GM08714 (cell line): ENCODE measurements at regions not wholly inside any gene's neighbourhood (a gene's known extent, or its start where the extent isn't known, plus 50 kb on each side); places are given as distances from the start of the nearest gene placed in this dataset.

Source experiments
- H3K4me3 ChIP-seq: fragments of 200-500 bp; sonication (Bioruptor generic); 2 replicates; pipeline ENCODE4 v1.5.1; 2014; ENCODE audit warnings: mild to moderate bottlenecking, low read length, inconsistent platforms
- ZNF274 ChIP-seq: IDR thresholded peaks from 2 replicates; pipeline ENCODE4 v1.6.1; 2012; ENCODE audit warnings: mild to moderate bottlenecking, low read depth, low read length

GRCh38 chr11:134781380-134781866, 369.4 kb upstream of the B3GAT1 start:
- H3K4me3 ChIP-seq, result no peak overlapping the region
- no peak for TF ChIP-seq ZNF274

DNA sequence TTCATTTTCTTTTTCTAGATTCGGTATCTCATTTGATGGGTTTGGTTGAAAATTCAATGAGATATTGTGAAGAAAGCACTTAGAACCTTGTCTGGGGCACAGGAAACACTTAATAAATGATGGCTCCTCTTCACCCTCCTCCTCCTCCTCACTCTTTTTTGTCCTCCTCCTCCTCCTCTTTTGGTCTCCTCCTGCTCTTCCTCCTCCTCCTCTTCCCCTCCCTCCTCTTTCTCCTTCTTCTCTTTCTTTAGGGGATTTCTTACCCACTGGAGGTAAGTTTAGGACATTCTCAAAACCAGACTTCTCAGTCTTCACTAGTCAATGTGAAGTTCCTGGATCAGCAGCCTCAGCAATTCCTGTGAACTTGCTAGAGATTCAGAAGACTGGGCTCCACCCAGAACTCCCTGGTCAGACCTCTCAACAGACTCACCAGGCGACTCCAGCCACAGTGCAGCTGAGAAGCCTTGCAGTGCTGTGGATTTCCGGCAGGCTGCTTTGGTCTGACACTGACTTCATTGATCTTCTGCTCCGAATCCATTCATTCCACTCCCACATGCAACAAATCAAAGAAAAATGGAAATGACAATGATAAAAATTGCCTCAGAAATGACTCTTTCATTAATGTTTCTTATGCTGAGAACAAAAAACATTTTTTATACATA, 368.6 kb upstream of the B3GAT1 start:
- no peak overlapping the region for H3K4me3 ChIP-seq
- no peak for TF ChIP-seq ZNF274

DNA sequence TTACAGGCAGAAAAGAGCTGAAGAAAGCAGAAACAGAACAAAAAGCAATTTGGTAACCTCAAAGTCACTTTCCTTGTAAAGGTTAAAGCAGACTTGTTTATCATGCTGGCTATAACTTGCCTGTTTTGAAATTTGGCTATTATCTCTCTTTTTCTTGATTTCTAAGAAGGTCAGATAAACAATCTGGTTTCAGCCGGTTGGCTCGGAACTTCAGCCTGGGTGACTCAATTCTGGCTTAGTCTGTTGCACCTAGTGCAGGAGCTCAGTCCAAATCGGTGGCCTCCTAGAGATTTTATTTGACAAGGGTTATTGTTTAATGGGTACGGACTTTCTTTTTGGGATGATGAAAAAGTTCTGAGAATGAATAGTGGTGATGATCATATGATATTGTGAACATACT, 367.1 kb upstream of the B3GAT1 start:
- no peak overlapping the region for H3K4me3 ChIP-seq
- no peak for TF ChIP-seq ZNF274

- no peak for TF ChIP-seq ZNF274
- H3K4me3 ChIP-seq, result no peak overlapping the region
Observed at GRCh38 chr11:134768463-134768862, 356.4 kb upstream of the B3GAT1 start.

- TF ChIP-seq ZNF274, result no peak
- H3K4me3 ChIP-seq, result no peak overlapping the region
Observed at GRCh38 chr11:134765565-134765964, 353.5 kb upstream of the B3GAT1 start.

DNA sequence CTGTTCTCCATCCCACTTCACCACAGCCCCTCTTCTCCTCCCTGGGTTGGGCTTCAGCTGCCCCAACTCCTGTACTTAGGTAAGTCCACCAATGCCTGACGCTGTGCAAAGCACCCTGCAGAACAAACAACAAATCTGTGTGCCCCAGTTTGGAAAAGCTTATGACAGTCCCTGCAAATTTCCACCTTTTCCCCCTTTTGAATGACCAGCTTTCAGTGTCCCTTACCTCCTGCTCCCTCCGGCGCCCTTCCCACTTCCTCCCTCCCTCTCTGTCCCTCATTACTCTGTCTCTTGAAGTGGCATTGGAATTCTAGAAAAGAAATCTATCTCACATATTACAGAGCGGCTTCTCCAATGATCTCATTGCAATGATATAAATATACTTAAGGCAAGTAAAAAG, 352.9 kb upstream of the B3GAT1 start:
- H3K4me3 ChIP-seq, result no peak overlapping the region
- no peak for TF ChIP-seq ZNF274

DNA sequence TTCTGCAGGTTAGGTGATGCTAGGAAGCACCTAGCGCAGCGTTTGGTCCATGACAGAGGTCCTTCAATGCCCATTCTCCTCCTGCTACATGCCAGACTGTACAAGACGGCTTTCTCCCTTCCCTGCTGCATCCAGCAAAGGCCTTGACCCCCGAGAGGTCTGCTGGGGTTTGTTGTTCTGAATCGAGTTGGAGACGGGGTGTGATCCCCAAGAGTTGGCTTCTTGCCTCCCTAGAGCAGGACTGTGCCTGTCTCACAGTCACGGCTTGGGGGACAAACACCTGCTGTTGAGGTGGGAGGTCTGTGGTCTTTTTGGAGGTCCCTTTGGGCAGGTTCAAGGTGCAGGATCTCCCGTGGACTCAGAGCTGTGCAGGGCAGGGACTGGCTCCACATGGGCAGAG, 352.3 kb upstream of the B3GAT1 start:
- no peak overlapping the region for H3K4me3 ChIP-seq

GRCh38 chr11:134763030-134763388, 351.0 kb upstream of the B3GAT1 start:
- TF ChIP-seq ZNF274, result no peak

More for the DNA sequence above, 352.3 kb upstream of the B3GAT1 start:
- TF ChIP-seq ZNF274, result no peak

DNA sequence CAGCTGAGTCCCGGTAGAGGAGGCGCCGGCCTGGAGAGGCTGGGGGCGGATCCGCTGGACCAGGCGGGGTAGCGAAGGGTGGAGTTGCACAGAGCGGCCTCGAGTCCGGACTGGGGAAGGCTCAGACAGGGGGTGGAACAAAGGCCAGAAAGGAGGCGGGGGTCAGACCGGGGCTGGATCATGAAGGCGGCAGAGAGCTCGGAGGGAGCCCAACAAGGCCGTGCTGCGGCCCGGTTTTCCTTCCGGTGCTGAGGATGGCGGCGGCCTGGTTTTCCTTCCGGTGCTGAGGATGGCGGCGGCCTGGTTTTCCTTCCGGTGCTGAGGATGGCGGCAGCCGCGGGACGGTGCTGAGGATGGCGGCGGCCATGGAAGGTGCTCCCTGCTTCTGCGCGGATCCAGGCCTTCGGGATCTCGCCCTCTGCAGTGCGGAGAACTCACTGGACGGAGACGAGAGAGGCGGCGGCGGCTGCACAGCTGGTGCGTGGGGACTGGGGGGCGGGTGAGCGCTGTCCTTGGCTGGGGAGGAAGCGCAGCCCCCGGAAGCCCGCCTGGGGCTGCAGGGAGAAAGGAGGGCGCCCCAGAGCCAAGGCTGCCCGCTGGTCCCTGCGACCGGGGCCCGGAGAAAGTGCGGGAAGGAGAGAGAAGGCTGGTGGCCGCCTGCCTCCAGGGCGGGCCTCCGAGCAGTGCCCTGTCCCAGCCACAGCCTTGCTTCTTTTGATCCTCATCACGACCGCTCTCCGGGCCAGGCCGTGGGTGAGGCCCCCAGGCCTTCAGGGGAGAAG, 350.4 kb upstream of the B3GAT1 start:
- no peak for TF ChIP-seq ZNF274
- no peak overlapping the region for H3K4me3 ChIP-seq

More at GRCh38 chr11:134763030-134763388, 351.0 kb upstream of the B3GAT1 start:
- no peak overlapping the region for H3K4me3 ChIP-seq

- no peak for TF ChIP-seq ZNF274
- no peak overlapping the region for H3K4me3 ChIP-seq
Observed at GRCh38 chr11:134761926-134762247, 349.8 kb upstream of the B3GAT1 start.

DNA sequence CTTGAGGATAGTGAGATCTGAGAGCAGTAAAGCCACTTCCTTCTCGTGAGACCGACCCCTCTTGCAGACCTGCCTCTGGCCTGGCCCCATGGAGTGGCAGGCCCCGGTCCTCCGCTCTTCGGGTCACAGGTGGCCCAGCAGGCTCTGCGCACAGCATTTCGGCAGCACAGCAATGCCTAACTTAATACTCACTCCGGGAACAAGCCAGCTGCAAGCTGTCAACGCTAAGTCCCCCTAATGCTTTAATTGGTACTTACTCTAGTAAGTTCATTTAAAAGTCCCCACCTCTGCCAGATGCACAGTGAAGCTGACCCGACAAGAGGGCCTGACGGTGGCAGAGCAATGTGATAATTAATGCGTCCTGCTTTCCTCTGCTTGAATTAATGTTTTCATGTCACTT, 349.3 kb upstream of the B3GAT1 start:
- no peak for TF ChIP-seq ZNF274
- no peak overlapping the region for H3K4me3 ChIP-seq

DNA sequence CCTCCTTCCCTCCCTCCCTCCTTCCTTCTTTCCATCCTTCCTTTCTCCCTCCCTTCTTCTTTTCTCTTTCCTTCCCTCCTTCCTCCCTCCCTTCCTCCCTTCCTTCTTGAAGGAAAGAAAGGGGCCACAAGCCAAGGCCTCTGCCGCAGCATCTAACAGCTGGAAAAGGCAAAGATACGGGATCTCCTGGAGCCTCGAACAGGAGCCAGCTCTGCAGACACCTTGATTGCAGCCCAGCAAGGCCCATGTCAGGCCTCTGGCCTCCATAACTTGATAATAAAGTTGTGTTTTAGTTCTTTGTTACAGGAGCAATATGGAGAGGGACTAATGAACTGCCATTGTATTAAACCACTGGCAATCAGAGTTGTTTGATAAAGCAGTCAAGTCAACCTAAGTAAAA, 348.9 kb upstream of the B3GAT1 start:
- H3K4me3 ChIP-seq, result no peak overlapping the region
- no peak for TF ChIP-seq ZNF274

DNA sequence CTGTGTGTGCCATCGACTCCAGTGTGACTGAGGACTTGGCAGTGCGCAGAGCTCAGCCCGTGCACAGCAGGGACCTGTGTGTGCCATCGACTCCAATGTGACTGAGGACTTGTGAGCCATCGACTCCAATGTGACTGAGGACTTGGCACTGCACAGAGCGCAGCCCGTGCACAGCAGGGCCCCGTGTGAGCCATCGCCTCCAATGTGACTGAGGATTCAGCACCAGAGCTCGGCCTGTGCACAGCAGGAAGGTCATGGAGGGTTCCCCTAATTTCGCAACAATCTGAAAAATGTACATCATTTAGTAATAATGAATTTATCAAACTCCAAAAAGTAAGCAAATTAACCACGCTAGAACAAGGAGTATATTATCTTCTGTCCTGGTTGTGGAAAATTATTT, 348.3 kb upstream of the B3GAT1 start:
- TF ChIP-seq ZNF274, result no peak
- no peak overlapping the region for H3K4me3 ChIP-seq

- H3K4me3 ChIP-seq, result no peak overlapping the region
- no peak for TF ChIP-seq ZNF274
Observed at GRCh38 chr11:134759855-134760254, 347.8 kb upstream of the B3GAT1 start.

DNA sequence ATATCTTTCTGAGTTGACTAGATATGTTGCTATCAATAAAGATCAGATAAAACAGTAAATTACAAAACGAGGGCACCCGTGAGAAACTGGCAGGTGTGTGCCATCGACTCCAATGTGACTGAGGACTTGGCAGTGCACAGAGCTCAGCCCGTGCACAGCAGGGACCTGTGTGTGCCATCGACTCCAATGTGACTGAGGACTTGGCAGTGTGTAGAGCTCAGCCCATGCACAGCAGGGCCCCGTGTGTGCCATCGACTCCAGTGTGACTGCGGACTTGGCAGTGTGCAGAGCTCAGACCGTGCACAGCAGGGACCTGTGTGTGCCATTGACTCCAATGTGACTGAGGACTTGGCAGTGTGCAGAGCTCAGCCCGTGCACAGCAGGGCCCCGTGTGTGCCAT, 347.2 kb upstream of the B3GAT1 start:
- H3K4me3 ChIP-seq, result no peak overlapping the region

DNA sequence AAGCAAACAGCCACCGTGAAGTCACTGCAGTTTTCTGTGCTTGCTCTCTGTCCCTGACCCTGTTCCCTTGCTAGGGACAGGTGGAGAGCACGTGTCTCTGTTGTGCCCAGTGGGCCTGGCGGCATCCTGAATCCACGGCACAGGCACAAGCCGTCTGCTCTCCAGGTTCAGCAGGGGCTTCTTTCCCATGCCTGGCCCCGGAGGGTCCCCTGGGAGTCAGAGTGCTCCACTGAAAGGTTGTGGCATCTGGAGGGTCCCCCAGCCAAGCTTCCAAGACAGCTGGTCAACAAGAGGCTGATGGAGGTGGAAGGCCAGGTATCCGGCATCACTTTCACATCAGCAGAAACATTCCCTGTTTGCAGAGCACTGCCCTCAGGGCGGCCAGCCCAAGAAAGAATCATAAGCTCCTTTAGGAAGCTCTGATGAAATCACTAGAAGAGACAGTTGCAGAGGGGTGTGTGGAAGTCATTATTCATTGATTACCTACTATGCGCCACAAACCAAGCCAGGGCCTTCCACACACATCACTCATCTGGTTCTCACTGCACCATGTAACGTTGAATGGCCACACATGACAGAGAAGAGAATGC, 346.4 kb upstream of the B3GAT1 start:
- TF ChIP-seq ZNF274, result no peak
- H3K4me3 ChIP-seq, result no peak overlapping the region

More for the DNA sequence above, 347.2 kb upstream of the B3GAT1 start:
- TF ChIP-seq ZNF274, result no peak
